Chondrocyte (in vitro differentiated cells): ENCODE measurements at regions not wholly inside any gene's neighbourhood (a gene's known extent, or its start where the extent isn't known, plus 50 kb on each side); places are given as distances from the start of the nearest gene placed in this dataset.

Source experiments
- DNase-seq: peaks from one replicate; pipeline ENCODE4 v3.0.0; 2021; ENCODE audit warnings: mixed read lengths, low spot score
- H3K27ac Mint-ChIP-seq: one replicate; pipeline ENCODE4 v1.8.0; 2021; ENCODE audit warnings: mild to moderate bottlenecking, moderate library complexity, mixed read lengths; ENCODE audit not compliant: unreplicated experiment
- H3K27me3 Mint-ChIP-seq: 2 replicates; pipeline ENCODE4 v1.8.0; 2021; ENCODE audit warnings: low read depth, mixed read lengths
- H3K36me3 Mint-ChIP-seq: 2 replicates; pipeline ENCODE4 v1.8.0; 2021; ENCODE audit warnings: low read depth, mixed read lengths
- H3K4me1 Mint-ChIP-seq: 2 replicates; pipeline ENCODE4 v1.8.0; 2021; ENCODE audit warnings: low read depth, mild to moderate bottlenecking, mixed read lengths
- H3K4me3 Mint-ChIP-seq: one replicate; pipeline ENCODE4 v1.8.0; 2021; ENCODE audit warnings: mild to moderate bottlenecking, moderate library complexity, mixed read lengths; ENCODE audit not compliant: unreplicated experiment
- H3K9me3 Mint-ChIP-seq: 2 replicates; pipeline ENCODE4 v1.8.0; 2021; ENCODE audit warnings: low read depth, mixed read lengths
- TF ChIP-seq, protein P1 (sequence below): fragments of 200-600 bp; sonication (generic); IDR thresholded peaks from 2 replicates; pipeline ENCODE4 v1.5.0; 2021; ENCODE audit warnings: antibody characterized with exemption, mild to moderate bottlenecking, moderate library complexity

DNA sequence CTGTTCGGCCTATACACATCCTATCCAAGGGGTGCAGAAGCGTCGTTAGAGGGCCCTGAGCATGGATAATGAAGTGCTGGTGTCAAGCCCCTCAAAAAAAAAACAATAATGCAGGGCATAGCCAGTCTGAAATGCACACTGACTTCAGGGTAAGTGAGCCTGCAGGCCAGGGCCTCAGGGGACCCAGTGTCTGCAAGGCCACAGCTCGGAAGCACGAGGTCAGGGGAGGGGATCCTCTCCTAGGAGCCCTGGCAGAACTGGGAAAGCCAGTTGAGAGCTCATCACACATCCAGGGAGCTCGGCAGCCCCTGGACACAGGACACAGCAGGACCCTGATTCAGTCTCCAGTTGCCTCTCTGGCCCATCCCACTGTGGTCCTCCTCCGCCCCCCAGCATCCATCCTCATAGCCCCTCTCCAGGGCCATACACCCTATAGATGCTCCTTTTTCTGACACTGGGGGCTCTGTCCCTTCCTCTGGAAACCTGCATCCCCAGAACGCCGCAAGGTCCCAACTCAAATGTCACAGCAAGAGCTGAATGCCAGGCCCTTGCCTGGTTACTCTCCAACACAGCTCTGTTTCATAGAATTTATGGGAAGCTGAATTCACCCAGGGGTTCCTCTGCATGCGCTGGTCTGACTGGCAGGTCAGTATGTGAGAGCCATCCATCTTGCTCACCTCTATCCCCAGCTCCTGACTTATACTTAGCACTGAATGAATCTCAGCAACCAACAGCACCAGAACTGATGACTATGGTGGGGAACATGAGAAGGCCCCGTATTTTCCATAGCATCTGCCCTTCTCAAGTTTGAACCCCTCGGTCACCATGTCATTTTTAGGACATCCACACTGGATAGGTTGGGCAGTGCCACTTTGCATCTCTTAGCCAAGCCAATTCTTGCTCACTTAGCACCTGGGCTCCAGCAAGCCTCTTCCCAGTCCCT lies 717.0 kb upstream of the IGFBP3 start:
- Mint-ChIP-seq H3K4me3 (no peak overlapping the region), H3K36me3 (no peaks in the 10 kb centered on the region), H3K27ac (no peak overlapping the region)

DNA sequence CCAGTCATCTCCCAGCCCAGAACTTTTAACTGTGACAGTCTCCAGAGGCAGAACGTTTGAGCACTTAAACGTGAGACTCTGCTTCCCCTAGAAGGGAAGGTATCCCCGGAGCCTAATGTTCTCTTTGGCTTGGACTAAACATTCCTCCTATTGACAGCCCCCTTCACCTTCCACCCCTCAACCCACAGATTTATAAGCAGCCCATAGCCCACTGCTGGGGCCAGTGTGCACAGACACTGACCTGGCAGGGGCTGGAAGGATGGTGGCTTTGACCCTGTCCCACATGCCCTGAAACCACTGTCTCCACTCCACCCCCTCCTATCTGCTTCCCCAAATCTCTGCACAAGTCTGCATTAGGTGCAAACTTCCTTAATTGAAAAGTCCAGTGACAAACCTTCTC lies 715.0 kb upstream of the IGFBP3 start:
- Mint-ChIP-seq H3K9me3 (no peaks in the 10 kb centered on the region), H3K36me3 (no peaks in the 10 kb centered on the region), H3K4me3 (no peak overlapping the region), H3K27ac (no peak overlapping the region), H3K27me3 (no peaks in the 10 kb centered on the region), H3K4me1 (no peaks in the 10 kb centered on the region)
- TF ChIP-seq, protein P1, sequence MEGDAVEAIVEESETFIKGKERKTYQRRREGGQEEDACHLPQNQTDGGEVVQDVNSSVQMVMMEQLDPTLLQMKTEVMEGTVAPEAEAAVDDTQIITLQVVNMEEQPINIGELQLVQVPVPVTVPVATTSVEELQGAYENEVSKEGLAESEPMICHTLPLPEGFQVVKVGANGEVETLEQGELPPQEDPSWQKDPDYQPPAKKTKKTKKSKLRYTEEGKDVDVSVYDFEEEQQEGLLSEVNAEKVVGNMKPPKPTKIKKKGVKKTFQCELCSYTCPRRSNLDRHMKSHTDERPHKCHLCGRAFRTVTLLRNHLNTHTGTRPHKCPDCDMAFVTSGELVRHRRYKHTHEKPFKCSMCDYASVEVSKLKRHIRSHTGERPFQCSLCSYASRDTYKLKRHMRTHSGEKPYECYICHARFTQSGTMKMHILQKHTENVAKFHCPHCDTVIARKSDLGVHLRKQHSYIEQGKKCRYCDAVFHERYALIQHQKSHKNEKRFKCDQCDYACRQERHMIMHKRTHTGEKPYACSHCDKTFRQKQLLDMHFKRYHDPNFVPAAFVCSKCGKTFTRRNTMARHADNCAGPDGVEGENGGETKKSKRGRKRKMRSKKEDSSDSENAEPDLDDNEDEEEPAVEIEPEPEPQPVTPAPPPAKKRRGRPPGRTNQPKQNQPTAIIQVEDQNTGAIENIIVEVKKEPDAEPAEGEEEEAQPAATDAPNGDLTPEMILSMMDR = no peak
- DNase-seq = no peak

More for the DNA sequence above, 717.0 kb upstream of the IGFBP3 start:
- TF ChIP-seq, protein P1 = no peak
- peaks cover 8% of the 10 kb centered on the region for H3K4me1 Mint-ChIP-seq
- H3K27me3 Mint-ChIP-seq = no peaks in the 10 kb centered on the region
- DNase-seq = no peak
- no peaks in the 10 kb centered on the region for H3K9me3 Mint-ChIP-seq

DNA sequence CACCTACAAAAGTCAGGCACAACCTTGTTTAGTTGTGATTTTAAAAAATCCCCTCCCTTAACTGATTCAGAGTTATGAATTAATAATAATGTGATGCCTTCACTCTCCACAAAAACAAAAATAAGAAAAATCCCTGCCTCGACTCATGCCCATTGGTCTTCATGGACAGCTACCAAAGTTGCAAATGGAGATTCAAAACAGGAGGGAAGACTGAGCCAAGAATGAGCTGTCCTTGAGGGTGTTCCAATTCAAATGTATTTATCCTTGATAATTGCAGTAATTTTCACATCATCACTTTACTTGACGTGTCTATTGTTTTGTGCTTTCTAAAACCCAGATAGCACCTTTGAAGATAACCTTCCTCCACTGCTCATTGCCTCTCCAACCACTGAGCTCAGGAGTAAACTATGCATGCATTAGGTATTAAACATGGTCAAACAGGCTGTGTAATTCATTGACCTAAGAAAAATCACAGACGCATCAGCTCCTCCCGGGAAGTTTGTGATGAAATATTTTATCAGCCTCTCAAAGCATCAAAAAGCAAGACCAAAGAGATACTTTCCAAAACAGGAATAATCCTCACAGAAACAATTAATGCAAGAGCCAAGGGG lies 712.7 kb upstream of the IGFBP3 start:
- Mint-ChIP-seq H3K9me3 (no peaks in the 10 kb centered on the region), H3K4me3 (no peak overlapping the region), H3K27me3 (no peaks in the 10 kb centered on the region), H3K36me3 (no peaks in the 10 kb centered on the region), H3K27ac (no peak overlapping the region), H3K4me1 (peaks cover 14% of the 10 kb centered on the region)
- DNase-seq = no peak
- TF ChIP-seq, protein P1 = no peak

DNA sequence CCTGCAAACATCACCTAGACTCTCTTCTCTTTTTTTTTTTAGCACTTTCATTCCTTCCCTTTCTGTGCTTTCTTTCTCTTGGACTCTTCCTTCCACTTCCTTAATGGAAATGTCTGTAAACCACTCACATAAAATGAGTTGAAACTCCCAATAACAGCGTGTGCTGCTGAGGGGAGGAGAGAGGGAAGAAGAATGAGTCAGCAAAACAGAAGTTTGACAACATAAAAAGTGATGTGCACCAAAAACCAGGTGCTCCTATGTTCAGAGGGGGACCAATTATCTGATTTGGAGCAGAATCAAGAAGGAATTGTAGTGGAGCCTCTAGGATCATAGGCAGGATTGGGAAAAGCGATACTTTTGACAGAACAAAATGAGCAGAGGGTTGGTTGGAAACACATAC lies 712.1 kb upstream of the IGFBP3 start:
- no peaks in the 10 kb centered on the region for H3K36me3 Mint-ChIP-seq
- no peaks in the 10 kb centered on the region for H3K9me3 Mint-ChIP-seq
- peaks cover 14% of the 10 kb centered on the region for H3K4me1 Mint-ChIP-seq
- no peak overlapping the region for H3K4me3 Mint-ChIP-seq
- H3K27me3 Mint-ChIP-seq = no peaks in the 10 kb centered on the region
- H3K27ac Mint-ChIP-seq = no peak overlapping the region
- DNase-seq = no peak
- TF ChIP-seq, protein P1 = no peak

DNA sequence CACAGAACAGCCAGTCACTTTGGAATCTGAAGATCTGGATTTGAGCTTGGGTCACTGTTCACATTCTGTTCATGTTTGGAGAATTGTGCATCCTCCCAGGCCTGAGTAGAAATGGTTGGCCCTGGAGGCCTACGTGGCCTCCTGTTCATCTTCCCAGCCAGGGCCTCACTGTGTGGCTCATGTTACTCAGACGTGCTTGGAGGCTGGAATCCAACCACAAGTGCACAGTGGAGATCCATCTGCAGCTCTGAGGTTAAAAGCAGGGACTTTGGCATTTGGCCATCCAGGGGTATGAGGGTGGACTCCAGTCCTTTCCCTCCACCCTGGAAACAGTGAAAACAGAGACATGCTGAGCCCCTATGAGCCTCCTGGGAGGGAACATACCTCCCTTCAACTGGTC lies 709.0 kb upstream of the IGFBP3 start:
- Mint-ChIP-seq H3K9me3 (no peaks in the 10 kb centered on the region), H3K36me3 (no peaks in the 10 kb centered on the region), H3K27me3 (no peaks in the 10 kb centered on the region), H3K4me3 (no peak overlapping the region), H3K4me1 (peaks cover 27% of the 10 kb centered on the region), H3K27ac (no peak overlapping the region)
- no peak for DNase-seq
- TF ChIP-seq, protein P1 = no peak
